CD4-positive, alpha-beta T cell treated with Interferon gamma for 1 hour (primary cell): ENCODE measurements at regions not wholly inside any gene's neighbourhood (a gene's known extent, or its start where the extent isn't known, plus 50 kb on each side); places are given as distances from the start of the nearest gene placed in this dataset.
"Not testable (repeated sequence)": the region's sequence is repeated elsewhere in the genome, so short reads cannot be mapped to it uniquely, and the experiment has no call there.

Source experiments
- DNase-seq: peaks from one replicate; pipeline ENCODE4 v3.0.0-alpha.2; 2020

- peak; percentile 74 for DNase-seq
These were observed 61.9 kb upstream of the ATP12A start for GRCh38 chr13:24618011-24618955.

DNA sequence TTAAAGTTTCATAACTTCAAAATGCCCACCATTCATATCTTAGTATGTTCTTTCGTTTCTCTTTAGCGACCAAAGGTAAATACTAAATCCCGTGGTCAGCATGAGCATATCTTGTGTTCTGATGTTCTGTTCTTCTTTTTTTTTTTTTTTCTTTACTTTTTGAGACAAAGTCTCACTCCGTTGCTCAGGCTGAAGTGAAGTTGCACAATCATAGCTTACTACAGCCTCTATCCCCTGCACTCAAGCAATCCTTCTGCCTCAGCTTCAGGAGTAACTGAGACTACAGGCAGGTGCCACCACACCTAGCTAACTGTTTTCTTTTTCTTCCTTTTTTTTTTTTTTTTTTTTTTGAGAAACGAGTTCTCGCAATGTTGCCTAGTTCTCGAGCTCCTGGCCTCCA is 60.9 kb upstream of the ATP12A start:
- DNase-seq = no peak

GRCh38 chr13:24622481-24623148 is 57.6 kb upstream of the ATP12A start:
- not testable (repeated sequence) for DNase-seq

- no peak for DNase-seq
These were observed 57.0 kb upstream of the ATP12A start for GRCh38 chr13:24623149-24623665.

DNA sequence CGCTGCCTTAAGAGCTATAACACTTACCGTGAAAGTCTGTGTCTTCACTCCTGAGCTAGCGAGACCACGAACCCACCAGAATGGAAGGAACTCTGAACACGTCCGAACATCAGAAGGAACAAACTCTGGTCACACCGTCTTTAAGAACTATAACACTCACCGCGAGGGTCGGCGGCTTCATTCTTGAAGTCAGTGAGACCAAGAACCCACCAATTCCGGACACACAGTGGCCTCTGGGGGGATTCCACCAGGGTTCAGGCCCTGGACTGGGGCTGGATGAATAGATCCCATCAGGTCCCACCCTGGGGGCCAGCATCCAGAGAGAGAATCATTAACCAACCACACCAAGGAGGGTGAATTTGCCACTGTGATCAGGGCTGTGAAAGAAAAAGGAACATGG is 55.8 kb upstream of the ATP12A start:
- DNase-seq = no peak

- DNase-seq = no peak
These were observed 55.4 kb upstream of the ATP12A start for GRCh38 chr13:24624801-24625231.

GRCh38 chr13:24625331-24625731 is 54.9 kb upstream of the ATP12A start:
- no peak for DNase-seq

GRCh38 chr13:24625870-24626849 is 54.0 kb upstream of the ATP12A start:
- DNase-seq = peak; percentile 16

- no peak for DNase-seq
These were observed 53.0 kb upstream of the ATP12A start for GRCh38 chr13:24627090-24627714.

- DNase-seq = no peak
These were observed 52.3 kb upstream of the ATP12A start for GRCh38 chr13:24627946-24628345.

GRCh38 chr13:24629320-24629719 is 50.9 kb upstream of the ATP12A start:
- DNase-seq = no peak

GRCh38 chr13:24630121-24630520 is 50.1 kb upstream of the ATP12A start:
- no peak for DNase-seq
